T-helper 2 cell treated with Interferon-gamma antibody and Interleukin-4, amounts not matched to agents 5 μg/mL and 100 μg/mL, for 36 hours (primary cell): ENCODE measurements at regions not wholly inside any gene's neighbourhood (a gene's known extent, or its start where the extent isn't known, plus 50 kb on each side); places are given as distances from the start of the nearest gene placed in this dataset.

Source experiments
- DNase-seq: peaks from one replicate; pipeline ENCODE4 v3.0.0; 2021; ENCODE audit warnings: low spot score
- H3K27ac Mint-ChIP-seq: one replicate; pipeline ENCODE4 v1.8.0; 2021; ENCODE audit warnings: mild to moderate bottlenecking, mixed read lengths
- H3K27me3 Mint-ChIP-seq: one replicate; pipeline ENCODE4 v1.8.0; 2021; ENCODE audit warnings: low read depth, mixed read lengths
- H3K36me3 Mint-ChIP-seq: one replicate; pipeline ENCODE4 v1.8.0; 2021; ENCODE audit warnings: low read depth, mixed read lengths
- H3K4me1 Mint-ChIP-seq: one replicate; pipeline ENCODE4 v1.8.0; 2021; ENCODE audit warnings: low read depth, mixed read lengths
- H3K4me3 Mint-ChIP-seq: one replicate; pipeline ENCODE4 v1.8.0; 2022; ENCODE audit warnings: mild to moderate bottlenecking, moderate library complexity, mixed read lengths
- H3K9me3 Mint-ChIP-seq: one replicate; pipeline ENCODE4 v1.8.0; 2021; ENCODE audit warnings: mixed read lengths

DNA sequence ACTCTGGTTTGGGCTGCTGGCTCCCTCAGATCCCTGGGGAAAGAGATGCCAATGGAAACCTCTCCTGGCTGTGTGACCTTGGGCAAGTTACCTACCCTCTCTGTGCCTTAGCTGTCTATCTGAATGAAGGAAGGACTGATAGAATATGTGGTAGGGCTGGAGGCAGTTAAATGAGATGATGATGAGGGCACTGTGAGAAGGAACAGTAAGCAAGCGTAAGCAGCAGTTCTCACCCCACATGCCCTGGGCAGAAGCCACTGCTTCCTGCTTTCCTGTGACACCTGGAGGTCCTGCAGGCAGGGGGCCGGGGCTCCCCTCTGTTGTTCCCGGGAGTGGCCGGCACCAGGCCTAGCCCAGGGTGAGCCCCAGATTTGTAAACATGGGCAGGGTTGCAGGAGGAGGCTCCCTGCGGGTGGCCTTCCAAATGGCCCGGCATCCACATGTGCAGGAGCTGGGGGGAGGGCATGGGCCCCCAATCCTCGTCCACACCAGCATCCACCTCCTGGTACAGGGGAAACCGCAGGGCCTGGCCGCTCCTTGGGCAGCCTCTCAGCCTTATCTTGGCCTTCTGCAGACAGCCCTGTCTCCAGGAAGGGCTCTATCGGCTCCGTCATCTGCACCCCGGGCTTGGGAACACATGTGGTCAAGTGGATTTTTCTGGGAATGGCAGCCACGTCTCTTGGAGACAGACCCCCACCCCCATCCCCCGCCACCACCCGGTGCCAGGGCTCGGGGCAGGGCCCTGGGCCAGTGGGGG is 235.6 kb upstream of the GSE1 start:
- H3K36me3 Mint-ChIP-seq, result no peaks in the 10 kb centered on the region
- no peak for DNase-seq
- peaks cover 2% of the 10 kb centered on the region for H3K4me1 Mint-ChIP-seq
- no peaks in the 10 kb centered on the region for H3K27me3 Mint-ChIP-seq
- no peaks in the 10 kb centered on the region for H3K9me3 Mint-ChIP-seq
- no peak overlapping the region for H3K4me3 Mint-ChIP-seq
- H3K27ac Mint-ChIP-seq, result no peak overlapping the region

DNA sequence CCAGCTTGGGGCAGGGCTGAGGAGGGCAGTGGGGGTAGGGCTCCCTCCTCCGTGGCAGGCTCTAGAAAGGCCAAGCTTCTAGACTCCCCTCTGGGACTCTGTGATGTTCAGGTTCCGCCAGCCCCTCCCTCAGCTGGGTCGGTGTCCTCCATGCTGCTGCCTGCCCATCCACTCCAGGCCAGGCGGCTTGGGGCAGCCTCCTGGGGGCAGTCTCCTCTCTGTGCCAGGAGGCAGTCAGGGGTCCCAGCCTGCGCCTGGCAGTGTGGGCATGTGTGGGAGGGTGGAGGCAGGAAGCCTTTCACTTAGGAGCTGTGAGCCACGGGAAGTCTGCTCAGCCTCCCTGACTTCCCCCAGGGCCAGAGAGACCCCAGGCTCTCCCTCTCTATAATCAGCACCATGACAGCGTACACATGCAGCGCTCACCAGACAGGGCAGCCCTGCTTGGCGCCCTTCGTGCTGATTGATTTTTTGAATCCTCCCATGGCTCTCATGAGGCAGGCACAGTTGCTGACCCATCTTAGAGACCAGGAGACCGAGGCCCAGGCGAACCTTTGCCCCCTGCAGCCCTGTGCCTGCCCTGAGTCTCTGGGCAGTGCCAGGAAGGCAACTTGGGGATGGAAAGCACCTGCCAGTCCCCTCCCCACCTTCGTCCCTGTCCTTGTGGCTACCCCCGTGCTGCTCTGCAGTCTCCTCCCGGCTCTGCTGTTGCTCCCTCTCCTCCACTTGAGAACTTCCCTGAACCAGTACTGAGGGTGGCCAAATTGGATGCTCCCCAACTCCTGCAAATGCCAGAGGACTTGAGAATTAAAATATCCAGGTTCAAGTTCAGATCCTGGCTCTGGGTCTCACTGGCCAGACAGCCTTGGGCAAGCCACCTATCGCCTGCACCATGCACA is 234.7 kb upstream of the GSE1 start:
- DNase-seq, result no peak
- Mint-ChIP-seq H3K9me3 (peaks cover 4% of the 10 kb centered on the region), H3K36me3 (no peaks in the 10 kb centered on the region), H3K4me1 (no peaks in the 10 kb centered on the region), H3K27ac (no peak overlapping the region), H3K27me3 (no peaks in the 10 kb centered on the region), H3K4me3 (no peak overlapping the region)

DNA sequence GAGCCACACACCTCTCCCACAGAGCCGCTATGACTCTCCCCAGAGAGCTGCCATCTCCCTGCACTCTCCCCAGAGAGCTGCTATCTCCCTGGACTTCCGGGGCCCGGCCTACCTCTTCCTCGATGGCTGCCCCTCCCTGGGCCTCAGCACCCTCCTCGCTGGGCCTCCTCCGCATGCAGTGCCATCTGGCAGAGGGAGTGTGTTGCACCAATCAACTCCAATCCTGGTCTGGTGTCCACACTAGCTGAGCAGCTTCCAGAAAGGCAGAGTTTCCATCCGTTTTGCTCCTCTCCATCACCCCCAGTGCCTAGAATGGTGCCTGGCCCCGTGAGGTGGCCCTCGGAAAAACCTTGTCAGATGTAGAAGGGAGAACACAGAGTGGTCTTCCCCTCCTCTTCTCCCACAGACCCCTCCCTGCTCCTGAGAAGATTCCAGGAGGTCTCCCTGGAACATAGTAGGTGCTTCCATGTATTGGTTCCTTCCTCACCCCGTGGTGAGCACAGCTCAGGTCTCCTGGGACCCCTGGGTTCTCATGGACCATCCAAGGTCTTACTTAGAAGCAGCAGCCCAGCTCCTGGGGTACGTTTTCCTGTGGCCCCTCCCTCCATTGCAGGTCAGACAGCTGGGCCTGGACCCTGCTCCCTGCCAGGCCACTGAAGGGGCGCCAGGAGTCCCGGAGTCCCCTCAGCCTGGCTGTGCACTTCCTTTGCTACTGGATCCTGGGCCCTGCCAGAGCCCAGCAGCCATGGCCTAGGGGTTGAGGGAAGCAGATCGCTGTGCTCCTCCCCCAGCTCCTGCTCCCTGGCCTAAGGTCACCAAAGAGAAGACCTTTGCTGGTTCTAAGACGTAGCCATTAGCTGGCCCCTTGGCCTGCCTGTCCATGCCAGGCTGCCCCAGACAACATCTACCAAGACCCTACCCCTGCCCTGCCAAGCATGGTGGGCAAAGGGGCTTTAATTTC is 233.8 kb upstream of the GSE1 start:
- H3K4me1 Mint-ChIP-seq, result no peaks in the 10 kb centered on the region
- H3K27me3 Mint-ChIP-seq, result no peaks in the 10 kb centered on the region
- H3K36me3 Mint-ChIP-seq, result no peaks in the 10 kb centered on the region
- H3K27ac Mint-ChIP-seq, result no peak overlapping the region
- peaks cover 4% of the 10 kb centered on the region for H3K9me3 Mint-ChIP-seq
- no peak overlapping the region for H3K4me3 Mint-ChIP-seq
- no peak for DNase-seq

DNA sequence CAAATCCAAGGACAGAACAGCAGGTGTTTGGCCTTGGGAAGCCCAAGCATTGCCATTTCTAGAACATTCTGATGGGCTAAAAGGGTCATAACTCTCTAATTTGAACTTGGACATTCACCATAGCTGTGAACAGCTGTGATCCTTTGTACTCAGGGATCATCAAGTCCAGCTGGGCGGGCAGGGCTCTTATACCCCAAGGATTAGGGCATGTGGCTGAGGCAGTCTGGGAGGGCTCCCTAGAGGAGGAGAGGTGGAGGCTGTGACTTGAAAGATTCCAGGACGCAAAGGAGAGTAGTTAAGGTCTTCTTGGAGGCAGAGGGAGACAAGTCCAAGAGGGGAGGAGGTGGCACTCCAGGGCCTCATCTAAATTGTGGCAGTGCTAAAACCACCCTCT is 233.1 kb upstream of the GSE1 start:
- Mint-ChIP-seq H3K9me3 (peaks cover 4% of the 10 kb centered on the region), H3K4me3 (no peak overlapping the region), H3K27ac (no peak overlapping the region), H3K36me3 (no peaks in the 10 kb centered on the region), H3K27me3 (no peaks in the 10 kb centered on the region), H3K4me1 (no peaks in the 10 kb centered on the region)
- DNase-seq, result no peak

DNA sequence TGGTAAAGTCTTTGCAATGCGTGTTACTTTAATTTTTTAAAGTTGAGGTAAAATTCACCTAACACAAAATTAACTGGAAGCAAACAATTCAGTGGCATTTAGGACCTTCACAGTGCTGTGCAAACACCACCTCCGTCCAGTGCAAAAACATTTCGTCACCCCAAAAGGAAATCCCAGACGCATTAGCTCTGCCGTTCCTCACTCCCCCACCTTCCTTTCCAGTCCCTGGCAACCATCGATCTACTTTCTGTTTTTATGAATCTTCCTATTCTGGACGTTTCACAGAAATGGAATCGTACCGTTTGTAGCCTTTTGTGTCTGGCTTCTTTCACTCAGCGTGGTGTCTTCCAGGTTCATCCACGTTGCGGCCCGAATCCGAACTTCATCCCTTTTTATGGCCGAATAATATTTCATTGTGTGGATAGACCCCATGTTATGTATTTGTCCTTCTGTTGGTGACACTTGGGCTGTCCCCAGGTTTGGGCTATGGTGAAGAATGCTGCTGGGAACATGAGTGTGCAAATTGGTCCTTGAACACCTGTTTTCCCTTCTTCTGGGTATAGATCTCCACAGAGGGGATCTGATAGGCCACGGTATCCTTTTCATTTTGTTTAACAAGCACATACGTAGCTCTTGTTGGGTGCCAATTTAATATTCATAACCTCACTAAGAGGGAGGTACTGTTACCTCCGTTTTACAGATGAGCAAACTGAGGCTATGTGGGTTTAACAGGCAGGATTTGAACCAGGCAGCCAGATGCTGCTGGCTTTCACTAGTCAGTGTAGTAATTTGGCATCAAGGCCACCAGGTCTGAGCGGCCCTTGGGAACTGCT is 232.0 kb upstream of the GSE1 start:
- DNase-seq, result no peak
- Mint-ChIP-seq H3K36me3 (no peaks in the 10 kb centered on the region), H3K27me3 (no peaks in the 10 kb centered on the region), H3K4me1 (no peaks in the 10 kb centered on the region), H3K27ac (no peak overlapping the region), H3K9me3 (peaks cover 4% of the 10 kb centered on the region), H3K4me3 (no peak overlapping the region)

DNA sequence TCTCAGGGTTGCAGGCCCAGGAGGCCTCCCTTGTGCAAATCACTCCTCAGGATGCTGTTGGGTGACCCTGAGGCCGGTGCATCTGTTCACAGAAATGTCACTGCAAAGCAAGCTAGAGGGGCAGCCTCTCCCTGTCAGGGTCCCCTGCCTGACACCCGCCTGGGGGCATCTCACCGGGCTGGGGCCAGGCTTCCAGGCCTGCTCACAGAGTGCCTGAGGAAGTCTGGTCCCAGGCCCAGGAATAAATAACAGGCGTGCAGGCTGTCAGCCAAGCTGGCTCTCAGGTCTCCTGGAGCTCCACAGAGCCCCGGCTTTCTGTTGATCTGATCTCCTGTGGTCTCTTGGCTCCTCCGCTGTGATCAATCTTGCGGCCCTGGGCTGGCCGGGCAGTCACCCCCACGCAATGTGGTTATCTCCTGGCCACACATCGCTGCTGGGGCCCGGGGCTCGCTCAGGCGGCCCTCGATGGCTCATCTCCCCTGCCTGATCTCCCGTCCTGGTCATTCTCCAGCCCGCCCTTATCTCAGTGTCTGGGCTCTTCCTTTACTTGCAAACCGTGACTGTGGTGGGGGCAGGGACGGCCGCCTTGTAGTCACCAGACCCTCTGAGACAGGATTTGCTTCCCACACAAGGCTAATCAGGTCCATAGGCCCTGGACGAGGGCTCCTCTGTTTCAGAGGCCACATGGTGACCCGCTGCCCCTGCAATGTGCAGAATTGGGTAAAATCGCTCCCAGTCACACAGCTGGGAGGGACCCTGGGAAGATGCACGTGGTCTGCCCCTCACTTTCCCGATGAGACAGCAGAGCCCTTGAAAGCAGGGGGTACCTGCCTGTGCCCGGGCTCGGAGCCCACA is 231.2 kb upstream of the GSE1 start:
- H3K36me3 Mint-ChIP-seq, result no peaks in the 10 kb centered on the region
- H3K27me3 Mint-ChIP-seq, result no peaks in the 10 kb centered on the region
- H3K9me3 Mint-ChIP-seq, result peaks cover 4% of the 10 kb centered on the region
- H3K27ac Mint-ChIP-seq, result no peak overlapping the region
- H3K4me3 Mint-ChIP-seq, result no peak overlapping the region
- H3K4me1 Mint-ChIP-seq, result no peaks in the 10 kb centered on the region
- no peak for DNase-seq

DNA sequence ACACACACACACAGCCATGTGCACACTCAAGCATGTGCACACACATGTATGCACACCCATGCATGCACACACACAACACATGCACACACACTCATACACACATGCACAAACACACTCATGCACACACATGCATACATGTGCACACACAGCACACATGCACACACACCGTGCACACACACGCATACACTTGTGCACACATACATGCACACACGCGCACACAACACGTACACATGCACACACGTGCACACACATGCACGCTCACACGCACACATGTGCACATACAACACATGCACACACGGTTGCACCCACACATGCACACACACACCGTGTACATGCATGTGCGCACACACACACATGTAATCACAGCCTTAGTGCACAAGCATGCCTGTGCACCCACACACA is 230.4 kb upstream of the GSE1 start:
- H3K36me3 Mint-ChIP-seq, result no peaks in the 10 kb centered on the region
- no peak for DNase-seq
- H3K4me3 Mint-ChIP-seq, result no peak overlapping the region
- H3K27me3 Mint-ChIP-seq, result no peaks in the 10 kb centered on the region
- H3K27ac Mint-ChIP-seq, result no peak overlapping the region
- peaks cover 4% of the 10 kb centered on the region for H3K9me3 Mint-ChIP-seq
- H3K4me1 Mint-ChIP-seq, result no peaks in the 10 kb centered on the region

DNA sequence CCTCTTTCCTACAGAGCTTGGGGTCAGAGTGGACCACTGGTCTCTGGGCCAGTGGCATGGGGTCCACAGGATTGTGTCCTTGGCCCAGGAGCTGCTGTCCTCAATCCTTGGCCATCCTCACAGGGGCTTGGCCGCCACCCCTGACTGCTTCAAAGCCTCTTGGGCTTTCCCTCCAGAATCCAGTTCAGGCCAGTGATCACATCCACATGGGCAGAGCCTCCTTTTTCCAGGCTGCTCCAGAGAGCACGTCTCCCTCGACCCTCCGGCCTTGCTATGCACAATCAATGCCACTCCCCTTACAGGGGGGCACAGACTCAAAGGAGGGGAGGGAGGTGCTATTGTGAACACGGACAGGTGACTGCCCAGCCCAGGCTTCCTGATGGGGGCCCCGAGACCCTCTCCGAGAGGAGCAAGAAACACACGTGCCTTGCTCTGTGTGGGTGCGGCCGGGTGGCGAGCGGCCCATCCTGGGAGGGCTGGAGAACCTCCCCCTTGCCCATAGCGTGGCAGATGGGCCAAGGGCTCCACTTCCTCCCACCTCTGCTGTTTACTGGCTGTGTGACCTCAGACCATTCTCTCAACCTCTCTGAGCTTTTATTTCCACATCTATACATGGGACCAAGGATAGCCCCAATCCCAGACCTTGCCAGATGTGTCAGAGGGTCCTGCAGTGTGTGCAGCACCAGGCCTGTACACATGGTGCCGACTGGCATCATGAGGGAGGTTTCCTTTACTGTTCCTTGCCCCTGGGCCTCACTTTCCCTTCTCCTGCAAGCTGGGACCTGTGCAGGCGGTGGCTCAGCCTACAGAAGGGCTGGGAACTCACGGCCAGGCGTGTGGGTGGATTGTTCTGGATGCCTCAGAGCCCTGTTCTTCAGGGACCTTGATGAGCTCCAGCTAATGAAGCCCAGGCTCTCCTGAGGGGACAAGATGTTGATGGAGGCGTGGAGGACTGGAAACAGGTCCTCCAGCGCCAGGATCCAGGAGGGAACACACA is 229.0 kb upstream of the GSE1 start:
- Mint-ChIP-seq H3K9me3 (peaks cover 4% of the 10 kb centered on the region), H3K27ac (no peak overlapping the region)

DNA sequence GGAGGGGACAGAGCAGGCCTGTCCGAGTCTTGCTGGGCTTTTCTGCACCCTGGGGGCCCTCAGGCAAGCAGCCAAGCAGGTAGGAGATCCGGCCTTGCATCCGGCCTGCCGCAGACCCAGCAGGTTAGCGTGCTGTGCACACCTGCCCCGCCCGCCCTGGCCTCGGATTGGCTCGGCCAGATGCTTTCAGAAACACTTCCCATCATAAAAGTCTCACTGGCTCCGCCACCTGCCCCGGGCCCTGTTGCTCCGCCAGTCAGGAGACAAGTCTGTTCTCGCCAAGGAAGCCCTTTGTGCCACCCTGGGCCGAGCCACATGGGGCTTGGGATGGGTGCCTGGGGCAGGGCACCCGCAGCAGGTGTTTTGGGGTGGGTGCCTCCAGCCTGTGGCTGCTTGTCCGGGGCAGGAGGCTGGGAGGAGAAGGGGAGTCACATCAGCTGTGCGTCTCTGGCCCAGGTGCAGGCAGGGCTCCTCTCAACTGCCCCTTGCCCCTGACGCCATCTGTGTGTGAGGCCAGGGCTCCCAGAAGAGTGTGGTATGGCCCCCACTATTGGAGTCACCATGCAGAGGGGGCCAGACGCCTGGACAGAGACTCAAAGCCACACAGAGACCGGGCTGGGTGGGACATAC is 228.2 kb upstream of the GSE1 start:
- Mint-ChIP-seq H3K9me3 (peaks cover 4% of the 10 kb centered on the region), H3K4me1 (no peaks in the 10 kb centered on the region), H3K4me3 (no peak overlapping the region), H3K27me3 (no peaks in the 10 kb centered on the region), H3K27ac (no peak overlapping the region), H3K36me3 (no peaks in the 10 kb centered on the region)
- DNase-seq, result no peak

More for the DNA sequence above, 229.0 kb upstream of the GSE1 start:
- no peaks in the 10 kb centered on the region for H3K36me3 Mint-ChIP-seq
- no peaks in the 10 kb centered on the region for H3K27me3 Mint-ChIP-seq
- H3K4me3 Mint-ChIP-seq, result no peak overlapping the region
- DNase-seq, result no peak
- H3K4me1 Mint-ChIP-seq, result no peaks in the 10 kb centered on the region

DNA sequence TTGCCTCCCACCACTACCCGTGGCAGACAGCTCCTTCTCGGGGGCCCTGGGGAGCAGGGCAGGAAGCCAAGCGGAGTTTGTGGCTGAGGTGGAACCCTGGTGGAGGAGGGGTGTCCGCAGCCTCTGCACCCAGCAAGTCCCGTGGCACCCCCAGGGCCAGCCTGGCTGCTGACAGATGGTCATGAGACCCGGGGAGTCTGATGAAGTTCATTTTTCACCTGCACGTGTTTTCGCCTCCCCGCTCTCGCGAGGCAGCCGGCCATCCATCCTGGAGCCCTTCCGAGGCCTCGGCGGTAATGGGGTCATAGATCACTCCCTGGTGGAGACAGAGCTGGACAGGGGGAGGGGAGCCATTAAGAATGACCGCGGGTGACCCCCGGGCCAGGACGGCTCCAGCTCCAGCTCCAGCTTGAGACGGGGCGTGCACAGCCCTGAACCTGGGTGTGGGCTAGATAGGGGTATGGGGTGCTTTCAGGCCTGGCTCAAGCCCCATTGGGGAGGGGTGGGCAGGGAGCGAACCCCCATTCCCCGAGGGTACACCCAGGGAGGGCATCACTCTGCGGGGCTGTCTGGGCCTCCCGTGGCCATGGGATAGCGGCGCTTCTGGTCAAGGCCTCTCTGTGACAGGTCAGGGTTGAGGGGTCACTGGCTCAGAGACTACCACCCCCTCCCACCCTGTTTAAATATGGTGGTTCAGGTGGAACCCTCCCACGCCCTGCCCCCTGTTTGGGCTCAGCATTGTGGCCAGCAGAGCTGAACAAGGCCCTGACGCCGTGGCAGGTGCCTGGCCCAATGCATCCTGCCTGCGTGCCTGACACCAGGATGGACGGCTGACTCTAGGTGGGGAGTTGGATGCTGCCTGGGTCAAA is 227.4 kb upstream of the GSE1 start:
- no peak for DNase-seq

More for the DNA sequence above, 227.4 kb upstream of the GSE1 start:
- H3K27me3 Mint-ChIP-seq, result no peaks in the 10 kb centered on the region
- peaks cover 4% of the 10 kb centered on the region for H3K9me3 Mint-ChIP-seq
- no peaks in the 10 kb centered on the region for H3K4me1 Mint-ChIP-seq
- no peak overlapping the region for H3K27ac Mint-ChIP-seq
- H3K36me3 Mint-ChIP-seq, result no peaks in the 10 kb centered on the region
- no peak overlapping the region for H3K4me3 Mint-ChIP-seq
